K562 (cell line): ENCODE measurements at regions not wholly inside any gene's neighbourhood (a gene's known extent, or its start where the extent isn't known, plus 50 kb on each side); places are given as distances from the start of the nearest gene placed in this dataset.

Experiments used
- ATAC-seq: fragments of 200-7000 bp; cut with Tn5 transposase; 3 replicates; pipeline ENCODE4 v1.9.1; 2020; ENCODE audit warnings: moderate library complexity
- BruUV-seq: library from RNA; stranded (reverse); fragments of 400-500 nt; replicated peaks from 2 replicates; lab custom pipeline; 2021; lab: Mats Ljungman, UMichigan
- CTCF ChIA-PET: fragments of 300-600 bp; formaldehyde crosslinking; extraction: SDS; loops from one replicate; lab custom pipeline; 2021; ENCODE audit warnings: low intra/inter-chr PET ratio; lab: Yijun Ruan, JAX
- POLR2A ChIA-PET: fragments of 300-600, 350-650 bp; sonication (Branson Sonifier 250); formaldehyde crosslinking; extraction: SDS; loops from one replicate; lab custom pipeline; 2021; ENCODE audit warnings: antibody characterized with exemption, inconsistent platforms; lab: Yijun Ruan, JAX
- DNase-seq, 4 experiments: peaks; one replicate each; pipeline versions ENCODE4 v3.0.0 to v3.0.0-alpha.2; 2011 to 2018; ENCODE audit warnings: low spot score in 3 of 4, mixed read lengths in 3 of 4; ENCODE audit errors: extremely low read depth in 1 of 4
- FAIRE-seq: peaks from 2 replicates; lab custom pipeline; 2011; peaks lifted over from hg19 to GRCh38; lab: Jason Lieb, UNC
- H2AFZ ChIP-seq: 2 replicates; pipeline ENCODE4 v1.6.0; 2011; ENCODE audit warnings: low read depth, low read length, control low read depth, inconsistent platforms
- H3K27ac ChIP-seq: fragments of 200-600 bp; 3 replicates; pipeline ENCODE4 v1.8.0; 2011; ENCODE audit warnings: low read depth, mild to moderate bottlenecking, control low read depth, inconsistent platforms, low read length, moderate library complexity, mixed read lengths; ENCODE audit errors: extremely low read depth
- H3K27me3 ChIP-seq, 2 experiments: fragments of 300-600 bp in 1 of 2; 2 replicates in 1 of 2; 3 replicates in 1 of 2; pipeline versions ENCODE4 v1.6.0 to v1.8.0; 2011; ENCODE audit warnings: inconsistent platforms in 2 of 2, low read length in 2 of 2, mild to moderate bottlenecking in 1 of 2, mixed read lengths in 1 of 2, moderate library complexity in 1 of 2; ENCODE audit not compliant: control insufficient read depth in 2 of 2, insufficient read depth in 2 of 2
- H3K36me3 ChIP-seq: fragments of 300-600 bp; 3 replicates; pipeline ENCODE4 v1.8.0; 2011; ENCODE audit warnings: mild to moderate bottlenecking, low read length, inconsistent platforms; ENCODE audit not compliant: control insufficient read depth, insufficient read depth
- H3K4me1 ChIP-seq, 2 experiments: fragments of 200-600 bp in 1 of 2; replicated peaks in 1 of 2; 2 replicates in 1 of 2; 3 replicates in 1 of 2; pipeline versions ENCODE4 v1.5.1 to v1.8.0; 2011; ENCODE audit warnings: inconsistent platforms in 2 of 2, low read length in 2 of 2, mild to moderate bottlenecking in 1 of 2, mixed read lengths in 1 of 2, moderate library complexity in 1 of 2; ENCODE audit not compliant: control insufficient read depth in 2 of 2, insufficient read depth in 2 of 2
- H3K4me2 ChIP-seq: 2 replicates; pipeline ENCODE4 v1.6.1; 2011; ENCODE audit warnings: low read length, control low read depth, inconsistent platforms, mixed read lengths; ENCODE audit not compliant: insufficient read depth
- H3K4me3 ChIP-seq: fragments of 200-600 bp; sonication (generic), shearing (Covaris generic); 2 replicates; pipeline ENCODE4 v1.5.1; 2016; ENCODE audit warnings: control low read depth, inconsistent platforms
- H3K79me2 ChIP-seq: fragments of 200-600 bp; 3 replicates; pipeline ENCODE4 v1.8.0; 2011; ENCODE audit warnings: low read length, inconsistent platforms; ENCODE audit not compliant: control insufficient read depth, insufficient read depth
- H3K9ac ChIP-seq, 2 experiments: 2 replicates each; pipeline versions ENCODE4 v1.6.0 to v1.6.1; 2011; ENCODE audit warnings: low read depth in 2 of 2, low read length in 2 of 2, control low read depth in 1 of 2, inconsistent platforms in 1 of 2, mild to moderate bottlenecking in 1 of 2, mixed read lengths in 1 of 2; ENCODE audit not compliant: insufficient read depth in 1 of 2
- H3K9me1 ChIP-seq: one replicate; pipeline ENCODE4 v1.6.0; 2011; ENCODE audit warnings: inconsistent platforms, mild to moderate bottlenecking, low read length, moderate library complexity; ENCODE audit not compliant: control insufficient read depth, insufficient read depth
- H3K9me3 ChIP-seq: replicated peaks from 2 replicates; pipeline ENCODE4 v1.5.1; 2011; ENCODE audit warnings: low read depth, low read length, inconsistent platforms; ENCODE audit not compliant: control insufficient read depth, insufficient read depth
- H4K20me1 ChIP-seq: replicated peaks from 2 replicates; pipeline ENCODE4 v1.6.1; 2011; ENCODE audit warnings: low read length, inconsistent platforms, mixed read lengths; ENCODE audit not compliant: control insufficient read depth, insufficient read depth
- BCLAF1 ChIP-seq, 2 experiments: fragments of 450-650 bp in 1 of 2; IDR thresholded peaks; 2 replicates each; pipeline ENCODE4 v1.6.1; 2011 to 2017; ENCODE audit warnings: low read depth in 2 of 2, antibody characterized with exemption in 1 of 2, borderline replicate concordance in 1 of 2, low read length in 1 of 2, mild to moderate bottlenecking in 1 of 2, mixed read lengths in 1 of 2; ENCODE audit not compliant: control insufficient read depth in 1 of 2
- CCNT2 ChIP-seq: IDR thresholded peaks from 2 replicates; pipeline ENCODE4 v1.6.1; 2011; ENCODE audit warnings: borderline replicate concordance, low read depth, mild to moderate bottlenecking, moderate library complexity, mixed read lengths, low read length; ENCODE audit not compliant: insufficient read length; ENCODE audit errors: extremely low read depth
- DNMT1 ChIP-seq: fragments of 450-650 bp; IDR thresholded peaks from 2 replicates; pipeline ENCODE4 v1.6.1; 2016; ENCODE audit warnings: antibody characterized with exemption, mild to moderate bottlenecking
- FOSL1 ChIP-seq: fragments of 200-800 bp; sonication (Bioruptor generic); conservative IDR thresholded peaks from 2 replicates; pipeline ENCODE4 v1.6.1; 2016; ENCODE audit warnings: missing genetic modification characterization, missing compliant biosample characterization
- GABPA ChIP-seq: fragments of 200-800 bp; sonication (Bioruptor generic); conservative IDR thresholded peaks from 2 replicates; pipeline ENCODE4 v1.6.1; 2016; ENCODE audit warnings: low read depth, missing genetic modification characterization, missing compliant biosample characterization
- HSF4 ChIP-seq: fragments of 250-450 bp; sonication (Bioruptor Pico); IDR thresholded peaks from 2 replicates; pipeline ENCODE4 v2.1.2; 2022; ENCODE audit warnings: mild to moderate bottlenecking, moderate library complexity, borderline replicate concordance
- NEUROD1 ChIP-seq: fragments of 150-350 bp; IDR thresholded peaks from 2 replicates; pipeline ENCODE4 v1.6.1; 2014; ENCODE audit warnings: borderline replicate concordance, low read length, low read depth; ENCODE audit not compliant: partially characterized antibody
- NR2C2 ChIP-seq, 2 experiments: fragments of 200-800 bp in 1 of 2; sonication (Bioruptor generic) in 1 of 2; sonication (generic) in 1 of 2; formaldehyde crosslinking in 1 of 2; IDR thresholded peaks; 2 replicates each; pipeline versions ENCODE4 v1.6.1 to v1.8.0; 2016 to 2022; ENCODE audit warnings: mild to moderate bottlenecking in 1 of 2, missing compliant biosample characterization in 1 of 2, missing genetic modification characterization in 1 of 2, missing genetic modification reagents in 1 of 2
- WGBS: fragments of 100-300 bp; shearing (Covaris generic); methylation state at CpG from one replicate; pipeline ENCODE4 v1.1.6; 2016; ENCODE audit warnings: low coverage, mixed read lengths; ENCODE audit not compliant: insufficient coverage; ENCODE audit errors: missing lambda C conversion rate; 5-methylcytosine and 5-hydroxymethylcytosine counted together
- in situ Hi-C: fragments of 300-500 bp; cut with MboI; formaldehyde crosslinking; loops from 4 replicates; pipeline ENCODE4 v1.15.0; 2018; ENCODE audit warnings: inconsistent platforms, mixed read lengths
- intact Hi-C: fragments of 100-400 bp; cut with micrococcal nuclease; formaldehyde crosslinking; loops from 2 replicates; pipeline ENCODE4 v1.14.2; 2022

GRCh38 chr2:238597638-238598528, 171.2 kb downstream of the ASB1 start:
- no peak overlapping the region for H3K27ac ChIP-seq
- no peaks in the 10 kb centered on the region for H3K36me3 ChIP-seq
- FAIRE-seq (no peak), DNase-seq (no peak), ATAC-seq (no peak)
- no peaks in the 10 kb centered on the region for H3K9me1 ChIP-seq
- in situ Hi-C loops: no loop called here
- no peaks in the 10 kb centered on the region; the same call in 1 of the 2 replicates for H4K20me1 ChIP-seq
- no peak overlapping the region for H2AFZ ChIP-seq
- H3K9ac ChIP-seq: no peak overlapping the region
- no peak overlapping the region for H3K4me3 ChIP-seq
- H3K4me1 ChIP-seq: no peaks in the 10 kb centered on the region
- H3K79me2 ChIP-seq: no peaks in the 10 kb centered on the region
- H3K4me2 ChIP-seq: no peak overlapping the region
- no peaks in the 10 kb centered on the region for H3K9me3 ChIP-seq
- intact Hi-C loops: no loop called here
- no peak for TF ChIP-seq BCLAF1 (IDR thresholded peaks at IDR 0.05; ENCODE audit: borderline replicate concordance in 1 of 2, control insufficient read depth in 1 of 2, low read depth in 2 of 2, low read length in 1 of 2)
- TF ChIP-seq DNMT1: no peak
- TF ChIP-seq GABPA (tag): no peak
- no peak for TF ChIP-seq NR2C2 (CRISPR knock-in tag; IDR thresholded peaks at IDR 0.05)
- TF ChIP-seq NR2C2 (tag; IDR thresholded peaks at IDR 0.05): no peak
- TF ChIP-seq FOSL1 (tag): no peak
- no peak for TF ChIP-seq HSF4 (CRISPR knock-in tag)
- TF ChIP-seq NEUROD1: no peak
- TF ChIP-seq CCNT2: no peak
- WGBS: 1% methylated on average over 10 of the region's 11 CpGs
- peaks cover 5 to 52% of the 10 kb centered on the region in 2 experiments; a peak in 3 of 5 replicates for H3K27me3 ChIP-seq
- BruUV-seq: no TSS peak
- CTCF ChIA-PET: no interaction called here
- POLR2A ChIA-PET: interaction anchor here (0.6 kb wide), 1 partner anchor 228 kb away, joined by 3 read pairs; no protein-coding TSS in a partner anchor
